Endothelial cell of umbilical vein (primary cell): ENCODE measurements at regions not wholly inside any gene's neighbourhood (a gene's known extent, or its start where the extent isn't known, plus 50 kb on each side); places are given as distances from the start of the nearest gene placed in this dataset.

Experiments used
- BruUV-seq: library from RNA; stranded (reverse); fragments of 400-500 nt; replicated peaks from 2 replicates; lab custom pipeline; 2021; lab: Mats Ljungman, UMichigan
- CTCF ChIA-PET: fragments of 300-600, 350-600 bp; sonication (Branson Sonifier 250); formaldehyde crosslinking; loops from one replicate; lab custom pipeline; 2021; ENCODE audit warnings: antibody characterized with exemption, inconsistent platforms; lab: Charles Lee
- POLR2A ChIA-PET: fragments of 300-600, 350-600 bp; sonication (Branson Sonifier 250); formaldehyde crosslinking; loops from one replicate; lab custom pipeline; 2021; ENCODE audit warnings: antibody characterized with exemption, inconsistent platforms; lab: Charles Lee
- DNase-seq: peaks from one replicate; pipeline ENCODE4 v3.0.0-alpha.2; 2011; ENCODE audit warnings: low read depth, low spot score
- FAIRE-seq: peaks from 2 replicates; lab custom pipeline; 2011; peaks lifted over from hg19 to GRCh38; lab: Jason Lieb, UNC
- H2AFZ ChIP-seq: 2 replicates; pipeline ENCODE4 v1.6.0; 2012; ENCODE audit warnings: low read depth, low read length, control low read depth, inconsistent platforms
- H3K27ac ChIP-seq: 2 replicates; pipeline ENCODE4 v1.5.1; 2011; ENCODE audit warnings: low read depth, mild to moderate bottlenecking, control low read depth, low read length, moderate library complexity; ENCODE audit not compliant: insufficient read depth
- H3K27me3 ChIP-seq, 2 experiments: 2 replicates each; pipeline versions ENCODE4 v1.6.0 to v1.6.1; 2011; ENCODE audit warnings: low read length in 2 of 2, mixed read lengths in 1 of 2; ENCODE audit not compliant: control insufficient read depth in 2 of 2, insufficient read depth in 2 of 2
- H3K36me3 ChIP-seq, 2 experiments: 2 replicates in 1 of 2; 3 replicates in 1 of 2; pipeline ENCODE4 v1.5.1; 2011; ENCODE audit warnings: low read length in 2 of 2, mild to moderate bottlenecking in 1 of 2, moderate library complexity in 1 of 2; ENCODE audit not compliant: control insufficient read depth in 2 of 2, insufficient read depth in 2 of 2; ENCODE audit errors: extremely low read depth in 1 of 2
- H3K4me1 ChIP-seq: 3 replicates; pipeline ENCODE4 v1.5.1; 2011; ENCODE audit warnings: mild to moderate bottlenecking, low read length; ENCODE audit not compliant: control insufficient read depth, insufficient read depth; ENCODE audit errors: extremely low read depth
- H3K4me2 ChIP-seq: 2 replicates; pipeline ENCODE4 v1.6.1; 2011; ENCODE audit warnings: low read length, control low read depth, mixed read lengths; ENCODE audit not compliant: insufficient read depth
- H3K4me3 ChIP-seq, 3 experiments: fragments of 200-600 bp in 1 of 3; sonication (generic), shearing (Covaris generic) in 1 of 3; replicated peaks in 1 of 3; 2 replicates each; pipeline ENCODE4 v1.5.1; 2011 to 2016; ENCODE audit warnings: control low read depth in 3 of 3, low read length in 3 of 3, mild to moderate bottlenecking in 2 of 3, inconsistent platforms in 1 of 3, low read depth in 1 of 3, moderate library complexity in 1 of 3; ENCODE audit not compliant: insufficient read depth in 1 of 3
- H3K79me2 ChIP-seq: 2 replicates; pipeline ENCODE4 v1.6.0; 2012; ENCODE audit warnings: low read length, inconsistent platforms; ENCODE audit not compliant: control insufficient read depth, insufficient read depth
- H3K9ac ChIP-seq: replicated peaks from 2 replicates; pipeline ENCODE3; 2011; ENCODE audit warnings: low read length, control low read depth; ENCODE audit not compliant: insufficient read depth; ENCODE audit errors: extremely low read depth
- H3K9me1 ChIP-seq: replicated peaks from 3 replicates; pipeline ENCODE4 v1.6.0; 2011; ENCODE audit warnings: mild to moderate bottlenecking, low read length; ENCODE audit not compliant: control insufficient read depth, insufficient read depth; ENCODE audit errors: extremely low read depth
- H3K9me3 ChIP-seq: replicated peaks from 2 replicates; pipeline ENCODE4 v1.5.1; 2012; ENCODE audit warnings: low read length, inconsistent platforms; ENCODE audit not compliant: control insufficient read depth, insufficient read depth
- H4K20me1 ChIP-seq: replicated peaks from 2 replicates; pipeline ENCODE3; 2011; ENCODE audit warnings: mild to moderate bottlenecking, low read length; ENCODE audit not compliant: control insufficient read depth, insufficient read depth; ENCODE audit errors: extremely low read depth
- EZH2 ChIP-seq: IDR thresholded peaks from 2 replicates; pipeline ENCODE4 v1.6.1; 2012; ENCODE audit warnings: borderline replicate concordance, low read depth, mild to moderate bottlenecking, moderate library complexity, low read length, inconsistent platforms; ENCODE audit not compliant: severe bottlenecking
- FOS ChIP-seq: IDR thresholded peaks from 2 replicates; pipeline ENCODE4 v1.6.1; 2011; ENCODE audit warnings: mild to moderate bottlenecking, low read length, moderate library complexity, borderline replicate concordance; ENCODE audit not compliant: insufficient read depth
- GATA2 ChIP-seq: IDR thresholded peaks from 2 replicates; pipeline ENCODE4 v1.7.0; 2011; ENCODE audit warnings: low read depth, mild to moderate bottlenecking, moderate library complexity, mixed read lengths, low read length; ENCODE audit not compliant: insufficient read length, insufficient read depth
- JUN ChIP-seq: IDR thresholded peaks from 2 replicates; pipeline ENCODE4 v1.6.1; 2011; ENCODE audit warnings: borderline replicate concordance, low read depth; ENCODE audit not compliant: insufficient read length, insufficient read depth
- MYC ChIP-seq: IDR thresholded peaks from one replicate; pipeline ENCODE4 v1.6.1; 2011; ENCODE audit warnings: mild to moderate bottlenecking, low read depth, low read length
- POLR2A ChIP-seq: IDR thresholded peaks from 2 replicates; pipeline ENCODE4 v1.6.1; 2012; ENCODE audit warnings: low read depth, mild to moderate bottlenecking, control low read depth, low read length
- POLR2AphosphoS5 ChIP-seq: IDR thresholded peaks from 2 replicates; pipeline ENCODE4 v1.6.1; 2012; ENCODE audit warnings: low read depth, mild to moderate bottlenecking, control low read depth, low read length, moderate library complexity; ENCODE audit not compliant: insufficient read depth
- dilution Hi-C: fragments of 300-500 bp; cut with MboI; formaldehyde crosslinking; loops from one replicate; pipeline ENCODE4 v1.15.0; 2019; ENCODE audit warnings: low sequenced_read_pairs; ENCODE audit not compliant: extremely low pct_ligation_motif_present
- intact Hi-C: fragments of 100-400 bp; cut with micrococcal nuclease; formaldehyde crosslinking; loops from one replicate; pipeline ENCODE4 v1.10.0; 2022
- TF ChIP-seq, protein P1 (sequence below): IDR thresholded peaks from 2 replicates; pipeline ENCODE4 v1.6.1; 2011; ENCODE audit not compliant: insufficient read depth, insufficient read length
- TF ChIP-seq, protein P2 (sequence below), 2 donors: IDR thresholded peaks; 1 replicate in 1 of 2; 2 replicates in 1 of 2; pipeline ENCODE4 v1.5.1; 2011; ENCODE audit warnings: low read length in 2 of 2, mild to moderate bottlenecking in 2 of 2, moderate library complexity in 2 of 2, control low read depth in 1 of 2, inconsistent platforms in 1 of 2, low read depth in 1 of 2; ENCODE audit not compliant: insufficient read depth in 1 of 2; ENCODE audit errors: extremely low read depth in 1 of 2

DNA sequence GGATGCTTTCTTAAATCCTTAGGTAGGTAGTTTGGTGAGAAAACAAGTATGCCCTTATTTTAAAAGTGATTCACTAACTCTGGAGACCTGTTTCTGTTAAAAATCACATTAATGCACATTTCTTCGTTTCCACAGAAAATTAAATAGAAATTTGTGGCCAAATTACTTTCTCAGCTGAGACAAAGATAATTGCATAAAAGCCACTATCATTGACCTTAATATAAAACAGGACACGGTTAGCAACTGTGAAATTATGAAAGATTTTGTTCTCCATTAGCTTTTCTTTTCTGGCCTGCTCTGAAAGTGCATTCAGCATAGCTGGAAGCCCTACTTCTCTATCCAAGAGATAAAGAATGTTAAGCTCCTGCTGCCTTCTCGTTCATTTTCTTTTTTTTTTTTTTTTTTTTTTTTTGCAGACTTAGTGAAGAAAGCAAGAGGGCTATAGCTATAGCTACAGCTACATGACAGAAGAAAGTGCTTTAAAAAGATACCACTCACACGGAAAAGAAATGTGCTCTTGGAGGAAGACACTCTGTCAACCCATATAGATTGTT is 576.9 kb downstream of the OTOL1 start:
- dilution Hi-C loops (no loop called here), intact Hi-C loops (no loop called here)
- Histone ChIP-seq H3K9me1 (no peaks in the 10 kb centered on the region), H3K9me3 (peaks cover 1% of the 10 kb centered on the region), H3K79me2 (no peaks in the 10 kb centered on the region), H3K27ac (no peak overlapping the region), H3K9ac (no peak overlapping the region), H3K4me2 (no peak overlapping the region), H4K20me1 (no peaks in the 10 kb centered on the region), H3K27me3 (no peaks in the 10 kb centered on the region), H3K4me3 (no peak overlapping the region), H3K4me1 (no peaks in the 10 kb centered on the region), H3K36me3 (no peaks in the 10 kb centered on the region), H2AFZ (no peak overlapping the region)
- CTCF ChIA-PET, result no interaction called here
- no peak for FAIRE-seq
- DNase-seq, result no peak
- POLR2A ChIA-PET, result no interaction called here
- BruUV-seq, result no TSS peak
- no peak for TF ChIP-seq FOS
- no peak for TF ChIP-seq POLR2AphosphoS5
- TF ChIP-seq, protein P1, sequence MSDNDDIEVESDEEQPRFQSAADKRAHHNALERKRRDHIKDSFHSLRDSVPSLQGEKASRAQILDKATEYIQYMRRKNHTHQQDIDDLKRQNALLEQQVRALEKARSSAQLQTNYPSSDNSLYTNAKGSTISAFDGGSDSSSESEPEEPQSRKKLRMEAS, result no peak
- TF ChIP-seq POLR2A, result no peak
- no peak for TF ChIP-seq EZH2
- TF ChIP-seq JUN, result no peak
- no peak for TF ChIP-seq MYC
- no peak for TF ChIP-seq GATA2
- TF ChIP-seq, protein P2, sequence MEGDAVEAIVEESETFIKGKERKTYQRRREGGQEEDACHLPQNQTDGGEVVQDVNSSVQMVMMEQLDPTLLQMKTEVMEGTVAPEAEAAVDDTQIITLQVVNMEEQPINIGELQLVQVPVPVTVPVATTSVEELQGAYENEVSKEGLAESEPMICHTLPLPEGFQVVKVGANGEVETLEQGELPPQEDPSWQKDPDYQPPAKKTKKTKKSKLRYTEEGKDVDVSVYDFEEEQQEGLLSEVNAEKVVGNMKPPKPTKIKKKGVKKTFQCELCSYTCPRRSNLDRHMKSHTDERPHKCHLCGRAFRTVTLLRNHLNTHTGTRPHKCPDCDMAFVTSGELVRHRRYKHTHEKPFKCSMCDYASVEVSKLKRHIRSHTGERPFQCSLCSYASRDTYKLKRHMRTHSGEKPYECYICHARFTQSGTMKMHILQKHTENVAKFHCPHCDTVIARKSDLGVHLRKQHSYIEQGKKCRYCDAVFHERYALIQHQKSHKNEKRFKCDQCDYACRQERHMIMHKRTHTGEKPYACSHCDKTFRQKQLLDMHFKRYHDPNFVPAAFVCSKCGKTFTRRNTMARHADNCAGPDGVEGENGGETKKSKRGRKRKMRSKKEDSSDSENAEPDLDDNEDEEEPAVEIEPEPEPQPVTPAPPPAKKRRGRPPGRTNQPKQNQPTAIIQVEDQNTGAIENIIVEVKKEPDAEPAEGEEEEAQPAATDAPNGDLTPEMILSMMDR (IDR thresholded peaks at IDR 0.05; ENCODE audit: extremely low read depth in 1 of 2, insufficient read depth in 1 of 2, low read depth in 1 of 2, low read length in 2 of 2), result no peak
